Neutrophil (primary cell): ENCODE measurements at regions not wholly inside any gene's neighbourhood (a gene's known extent, or its start where the extent isn't known, plus 50 kb on each side); places are given as distances from the start of the nearest gene placed in this dataset.

Experiments
- H3K27ac ChIP-seq: fragments of 200-600 bp; sonication (generic); 2 replicates; pipeline ENCODE4 v1.5.1; 2016; ENCODE audit warnings: mild to moderate bottlenecking, moderate library complexity
- H3K27me3 ChIP-seq: fragments of 200-600 bp; sonication (generic); 2 replicates; pipeline ENCODE4 v1.6.0; 2016; ENCODE audit warnings: mild to moderate bottlenecking
- H3K36me3 ChIP-seq: fragments of 200-600 bp; sonication (generic); 2 replicates; pipeline ENCODE4 v1.5.1; 2017
- H3K4me1 ChIP-seq, 2 experiments: fragments of 200-600 bp in 1 of 2; sonication (generic) in 1 of 2; 1 replicate in 1 of 2; 2 replicates in 1 of 2; pipeline versions ENCODE4 v1.5.1 to v1.6.1; 2013 to 2016; ENCODE audit warnings: low read depth in 1 of 2, low read length in 1 of 2, mild to moderate bottlenecking in 1 of 2, moderate library complexity in 1 of 2; ENCODE audit not compliant: control insufficient read depth in 1 of 2, insufficient read depth in 1 of 2
- H3K4me3 ChIP-seq, 2 experiments: fragments of 200-600 bp in 1 of 2; sonication (generic) in 1 of 2; 1 replicate in 1 of 2; 2 replicates in 1 of 2; pipeline ENCODE4 v1.5.1; 2013 to 2016; ENCODE audit warnings: low read depth in 1 of 2, low read length in 1 of 2, mild to moderate bottlenecking in 1 of 2, moderate library complexity in 1 of 2
- H3K9me3 ChIP-seq: fragments of 200-600 bp; sonication (generic); 2 replicates; pipeline ENCODE4 v1.5.1; 2016
- TF ChIP-seq, protein P1 (sequence below): fragments of 200-600 bp; sonication (generic); IDR thresholded peaks from 2 replicates; pipeline ENCODE4 v1.5.1; 2016; ENCODE audit warnings: antibody characterized with exemption

DNA sequence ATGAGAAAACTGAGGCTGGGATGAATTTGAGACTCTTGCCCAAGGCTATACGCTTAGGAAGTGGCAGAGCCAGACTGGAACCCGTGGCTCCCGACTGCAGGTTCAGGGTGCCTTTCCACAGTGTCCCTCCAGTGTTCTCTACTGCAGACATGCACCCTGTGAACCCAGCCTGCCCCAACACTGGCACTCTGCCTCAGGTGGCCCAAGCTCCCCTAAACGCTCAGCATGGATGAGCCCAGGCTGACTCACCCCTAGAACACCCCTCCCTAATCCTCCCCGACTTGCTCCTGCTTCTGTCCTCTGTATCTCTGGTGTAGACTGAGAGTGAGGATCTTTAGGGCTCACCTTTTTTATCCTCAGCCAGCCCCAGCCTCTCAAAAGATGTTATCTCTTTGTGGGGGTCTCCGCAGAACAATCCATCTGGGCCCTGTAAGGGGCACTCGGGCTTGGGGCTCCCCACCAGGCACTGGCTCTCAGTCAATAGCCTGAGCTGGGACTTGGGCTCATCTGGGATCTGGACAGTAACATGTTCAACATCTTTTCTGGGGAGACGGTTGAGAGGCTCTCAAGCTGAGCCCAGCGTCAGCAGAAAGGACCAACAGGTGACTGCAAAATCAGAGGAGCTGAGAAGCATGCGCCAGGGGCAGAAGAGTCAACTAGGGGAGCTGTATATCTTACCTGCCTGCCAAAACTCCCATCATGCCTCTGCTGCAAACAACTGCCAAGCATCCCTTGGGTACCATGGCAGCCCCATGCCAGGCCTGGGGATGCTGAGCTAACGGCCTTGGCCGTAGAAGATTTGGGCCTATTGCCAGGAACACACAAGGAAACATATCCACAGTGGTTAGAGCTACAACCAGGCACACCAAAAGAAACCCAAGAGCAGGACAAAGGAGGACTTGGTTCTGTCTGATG is 176.2 kb downstream of the BUD13 start:
- no peaks in the 10 kb centered on the region for H3K4me1 ChIP-seq
- peaks cover 5% of the 10 kb centered on the region for H3K27me3 ChIP-seq
- H3K27ac ChIP-seq: no peak overlapping the region
- no peak overlapping the region for H3K4me3 ChIP-seq
- no peaks in the 10 kb centered on the region for H3K9me3 ChIP-seq
- TF ChIP-seq, protein P1, sequence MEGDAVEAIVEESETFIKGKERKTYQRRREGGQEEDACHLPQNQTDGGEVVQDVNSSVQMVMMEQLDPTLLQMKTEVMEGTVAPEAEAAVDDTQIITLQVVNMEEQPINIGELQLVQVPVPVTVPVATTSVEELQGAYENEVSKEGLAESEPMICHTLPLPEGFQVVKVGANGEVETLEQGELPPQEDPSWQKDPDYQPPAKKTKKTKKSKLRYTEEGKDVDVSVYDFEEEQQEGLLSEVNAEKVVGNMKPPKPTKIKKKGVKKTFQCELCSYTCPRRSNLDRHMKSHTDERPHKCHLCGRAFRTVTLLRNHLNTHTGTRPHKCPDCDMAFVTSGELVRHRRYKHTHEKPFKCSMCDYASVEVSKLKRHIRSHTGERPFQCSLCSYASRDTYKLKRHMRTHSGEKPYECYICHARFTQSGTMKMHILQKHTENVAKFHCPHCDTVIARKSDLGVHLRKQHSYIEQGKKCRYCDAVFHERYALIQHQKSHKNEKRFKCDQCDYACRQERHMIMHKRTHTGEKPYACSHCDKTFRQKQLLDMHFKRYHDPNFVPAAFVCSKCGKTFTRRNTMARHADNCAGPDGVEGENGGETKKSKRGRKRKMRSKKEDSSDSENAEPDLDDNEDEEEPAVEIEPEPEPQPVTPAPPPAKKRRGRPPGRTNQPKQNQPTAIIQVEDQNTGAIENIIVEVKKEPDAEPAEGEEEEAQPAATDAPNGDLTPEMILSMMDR: no peak
- H3K36me3 ChIP-seq: no peaks in the 10 kb centered on the region

DNA sequence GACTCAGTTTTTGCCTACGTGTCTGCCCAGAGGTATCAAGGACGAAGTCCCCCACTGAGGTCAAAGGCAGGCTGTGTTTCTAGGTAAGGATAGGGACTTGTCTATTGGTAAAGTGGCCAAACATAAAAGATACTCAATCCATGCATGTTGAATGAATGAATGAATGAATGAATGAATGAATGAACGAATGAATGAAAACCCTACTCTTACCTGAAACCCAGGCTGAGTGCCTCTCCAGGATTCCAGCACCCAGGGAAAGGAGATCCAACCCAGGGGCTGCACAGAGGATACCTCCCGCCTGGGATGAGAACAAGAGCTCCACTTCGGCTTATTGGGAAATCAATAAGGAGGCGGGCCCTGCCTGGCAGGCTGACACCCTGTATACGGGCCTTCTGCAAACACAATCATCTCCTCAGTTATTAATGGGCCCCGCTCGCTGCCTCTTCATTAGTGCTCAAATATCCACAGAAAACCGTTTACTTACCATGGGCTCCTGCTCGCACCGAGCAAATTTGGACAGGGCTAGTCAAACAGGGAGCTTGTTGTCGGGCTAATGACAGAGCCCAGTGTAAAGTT is 177.4 kb downstream of the BUD13 start:
- H3K4me3 ChIP-seq: no peak overlapping the region
- no peak overlapping the region for H3K27ac ChIP-seq
- TF ChIP-seq, protein P1: no peak
- H3K4me1 ChIP-seq: no peaks in the 10 kb centered on the region
- no peaks in the 10 kb centered on the region for H3K9me3 ChIP-seq
- peaks cover 5% of the 10 kb centered on the region for H3K27me3 ChIP-seq
- H3K36me3 ChIP-seq: no peaks in the 10 kb centered on the region

DNA sequence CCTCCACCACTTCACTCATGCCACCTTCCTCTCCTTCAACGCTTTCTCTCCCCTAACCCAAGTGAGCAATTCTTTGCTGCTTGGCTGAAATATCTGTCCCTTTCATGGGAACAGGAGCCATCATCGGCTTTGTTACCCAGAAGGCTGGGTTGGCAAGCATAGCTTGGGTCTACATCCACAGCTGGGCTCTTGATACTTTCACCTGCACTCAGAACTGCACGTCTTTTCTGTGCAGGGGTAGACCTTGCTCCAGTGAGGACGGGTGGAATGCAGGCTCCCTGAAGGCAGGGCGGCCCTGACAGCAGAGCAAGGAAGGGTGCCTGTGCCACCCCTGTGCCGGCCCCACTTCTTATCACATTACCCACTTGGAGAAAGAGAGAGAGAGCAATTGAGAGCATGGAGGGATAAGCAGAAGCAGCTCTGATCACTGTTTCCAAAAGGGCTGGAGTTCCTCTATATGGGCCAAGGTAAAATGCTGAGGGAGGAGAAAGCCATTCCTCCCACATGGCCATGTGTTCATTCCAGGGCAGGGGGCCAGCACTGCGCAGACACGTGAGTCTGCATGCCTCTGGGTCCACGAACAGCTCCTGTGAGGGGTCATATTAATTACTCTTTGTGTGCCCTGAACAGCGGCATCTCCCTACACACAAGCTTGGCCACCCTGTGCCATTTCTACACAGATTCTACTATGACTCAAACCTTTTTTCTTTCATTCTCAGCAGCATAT is 181.8 kb downstream of the BUD13 start:
- Histone ChIP-seq H3K4me1 (no peaks in the 10 kb centered on the region), H3K36me3 (no peaks in the 10 kb centered on the region), H3K27me3 (peaks cover 5% of the 10 kb centered on the region), H3K4me3 (no peak overlapping the region), H3K27ac (no peak overlapping the region), H3K9me3 (no peaks in the 10 kb centered on the region)
- TF ChIP-seq, protein P1: no peak

DNA sequence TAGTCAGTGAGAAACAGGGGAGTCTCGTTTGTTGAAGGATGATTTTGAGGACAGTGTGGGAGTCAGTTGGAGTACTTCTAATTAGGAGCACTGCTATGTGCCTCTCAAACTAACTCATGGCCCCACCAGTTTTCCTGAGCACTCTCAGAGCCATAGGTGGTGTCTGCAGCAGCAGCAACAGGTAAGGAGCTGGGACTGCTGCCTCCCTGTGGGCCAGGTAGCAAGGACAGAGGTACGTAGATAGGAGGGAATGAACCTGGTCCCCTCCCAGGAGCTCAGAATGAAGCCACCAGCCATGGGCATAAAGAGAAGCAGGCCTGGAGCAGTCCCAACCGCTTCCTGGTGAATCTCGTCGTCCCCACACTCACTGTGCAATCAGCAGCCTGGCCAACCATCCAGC is 183.4 kb downstream of the BUD13 start:
- Histone ChIP-seq H3K4me1 (no peaks in the 10 kb centered on the region), H3K36me3 (no peaks in the 10 kb centered on the region), H3K9me3 (no peaks in the 10 kb centered on the region), H3K27ac (no peak overlapping the region), H3K4me3 (no peak overlapping the region), H3K27me3 (peaks cover 16% of the 10 kb centered on the region)
- TF ChIP-seq, protein P1: no peak

DNA sequence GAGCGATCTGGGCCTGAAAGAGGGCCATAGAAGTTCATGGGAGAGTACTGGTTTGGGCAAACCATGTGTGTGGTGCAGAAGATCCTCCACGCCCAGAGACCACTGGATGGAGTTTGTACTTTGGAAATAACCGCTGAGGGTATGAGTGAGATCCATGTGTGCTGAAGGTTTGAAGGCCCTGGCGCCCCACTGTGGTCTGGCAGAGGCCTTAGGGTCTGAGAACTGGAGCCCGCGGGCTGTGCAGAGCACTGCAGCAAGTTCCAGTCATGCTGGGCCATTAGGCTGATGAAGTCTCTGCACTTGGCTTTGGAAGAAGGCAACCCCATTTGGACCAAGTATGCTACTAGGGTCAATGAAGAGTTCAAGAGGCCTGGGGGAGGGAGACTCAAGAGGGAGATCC is 186.4 kb downstream of the BUD13 start:
- H3K4me1 ChIP-seq: no peaks in the 10 kb centered on the region
- H3K4me3 ChIP-seq: no peak overlapping the region
- H3K27ac ChIP-seq: no peak overlapping the region
- H3K9me3 ChIP-seq: no peaks in the 10 kb centered on the region
- H3K27me3 ChIP-seq: peaks cover 41% of the 10 kb centered on the region
- TF ChIP-seq, protein P1: no peak
- no peaks in the 10 kb centered on the region for H3K36me3 ChIP-seq
